Endothelial cell of umbilical vein (primary cell): ENCODE measurements at regions not wholly inside any gene's neighbourhood (a gene's known extent, or its start where the extent isn't known, plus 50 kb on each side); places are given as distances from the start of the nearest gene placed in this dataset.

Source experiments
- BruUV-seq: library from RNA; stranded (reverse); fragments of 400-500 nt; replicated peaks from 2 replicates; lab custom pipeline; 2021; lab: Mats Ljungman, UMichigan
- CTCF ChIA-PET: fragments of 300-600, 350-600 bp; sonication (Branson Sonifier 250); formaldehyde crosslinking; loops from one replicate; lab custom pipeline; 2021; ENCODE audit warnings: antibody characterized with exemption, inconsistent platforms; lab: Charles Lee
- POLR2A ChIA-PET: fragments of 300-600, 350-600 bp; sonication (Branson Sonifier 250); formaldehyde crosslinking; loops from one replicate; lab custom pipeline; 2021; ENCODE audit warnings: antibody characterized with exemption, inconsistent platforms; lab: Charles Lee
- DNase-seq: peaks from one replicate; pipeline ENCODE4 v3.0.0-alpha.2; 2011; ENCODE audit warnings: low read depth, low spot score
- FAIRE-seq: peaks from 2 replicates; lab custom pipeline; 2011; peaks lifted over from hg19 to GRCh38; lab: Jason Lieb, UNC
- H2AFZ ChIP-seq: 2 replicates; pipeline ENCODE4 v1.6.0; 2012; ENCODE audit warnings: low read depth, low read length, control low read depth, inconsistent platforms
- H3K27ac ChIP-seq: 2 replicates; pipeline ENCODE4 v1.5.1; 2011; ENCODE audit warnings: low read depth, mild to moderate bottlenecking, control low read depth, low read length, moderate library complexity; ENCODE audit not compliant: insufficient read depth
- H3K27me3 ChIP-seq, 2 experiments: 2 replicates each; pipeline versions ENCODE4 v1.6.0 to v1.6.1; 2011; ENCODE audit warnings: low read length in 2 of 2, mixed read lengths in 1 of 2; ENCODE audit not compliant: control insufficient read depth in 2 of 2, insufficient read depth in 2 of 2
- H3K36me3 ChIP-seq, 2 experiments: 2 replicates in 1 of 2; 3 replicates in 1 of 2; pipeline ENCODE4 v1.5.1; 2011; ENCODE audit warnings: low read length in 2 of 2, mild to moderate bottlenecking in 1 of 2, moderate library complexity in 1 of 2; ENCODE audit not compliant: control insufficient read depth in 2 of 2, insufficient read depth in 2 of 2; ENCODE audit errors: extremely low read depth in 1 of 2
- H3K4me1 ChIP-seq: 3 replicates; pipeline ENCODE4 v1.5.1; 2011; ENCODE audit warnings: mild to moderate bottlenecking, low read length; ENCODE audit not compliant: control insufficient read depth, insufficient read depth; ENCODE audit errors: extremely low read depth
- H3K4me2 ChIP-seq: 2 replicates; pipeline ENCODE4 v1.6.1; 2011; ENCODE audit warnings: low read length, control low read depth, mixed read lengths; ENCODE audit not compliant: insufficient read depth
- H3K4me3 ChIP-seq, 3 experiments: fragments of 200-600 bp in 1 of 3; sonication (generic), shearing (Covaris generic) in 1 of 3; replicated peaks in 1 of 3; 2 replicates each; pipeline ENCODE4 v1.5.1; 2011 to 2016; ENCODE audit warnings: control low read depth in 3 of 3, low read length in 3 of 3, mild to moderate bottlenecking in 2 of 3, inconsistent platforms in 1 of 3, low read depth in 1 of 3, moderate library complexity in 1 of 3; ENCODE audit not compliant: insufficient read depth in 1 of 3
- H3K79me2 ChIP-seq: 2 replicates; pipeline ENCODE4 v1.6.0; 2012; ENCODE audit warnings: low read length, inconsistent platforms; ENCODE audit not compliant: control insufficient read depth, insufficient read depth
- H3K9ac ChIP-seq: replicated peaks from 2 replicates; pipeline ENCODE3; 2011; ENCODE audit warnings: low read length, control low read depth; ENCODE audit not compliant: insufficient read depth; ENCODE audit errors: extremely low read depth
- H3K9me1 ChIP-seq: replicated peaks from 3 replicates; pipeline ENCODE4 v1.6.0; 2011; ENCODE audit warnings: mild to moderate bottlenecking, low read length; ENCODE audit not compliant: control insufficient read depth, insufficient read depth; ENCODE audit errors: extremely low read depth
- H3K9me3 ChIP-seq: replicated peaks from 2 replicates; pipeline ENCODE4 v1.5.1; 2012; ENCODE audit warnings: low read length, inconsistent platforms; ENCODE audit not compliant: control insufficient read depth, insufficient read depth
- H4K20me1 ChIP-seq: replicated peaks from 2 replicates; pipeline ENCODE3; 2011; ENCODE audit warnings: mild to moderate bottlenecking, low read length; ENCODE audit not compliant: control insufficient read depth, insufficient read depth; ENCODE audit errors: extremely low read depth
- CTCF ChIP-seq, 2 donors: IDR thresholded peaks; 1 replicate in 1 of 2; 2 replicates in 1 of 2; pipeline ENCODE4 v1.5.1; 2011; ENCODE audit warnings: low read length in 2 of 2, mild to moderate bottlenecking in 2 of 2, moderate library complexity in 2 of 2, control low read depth in 1 of 2, inconsistent platforms in 1 of 2, low read depth in 1 of 2; ENCODE audit not compliant: insufficient read depth in 1 of 2; ENCODE audit errors: extremely low read depth in 1 of 2
- EZH2 ChIP-seq: IDR thresholded peaks from 2 replicates; pipeline ENCODE4 v1.6.1; 2012; ENCODE audit warnings: borderline replicate concordance, low read depth, mild to moderate bottlenecking, moderate library complexity, low read length, inconsistent platforms; ENCODE audit not compliant: severe bottlenecking
- FOS ChIP-seq: IDR thresholded peaks from 2 replicates; pipeline ENCODE4 v1.6.1; 2011; ENCODE audit warnings: mild to moderate bottlenecking, low read length, moderate library complexity, borderline replicate concordance; ENCODE audit not compliant: insufficient read depth
- GATA2 ChIP-seq: IDR thresholded peaks from 2 replicates; pipeline ENCODE4 v1.7.0; 2011; ENCODE audit warnings: low read depth, mild to moderate bottlenecking, moderate library complexity, mixed read lengths, low read length; ENCODE audit not compliant: insufficient read length, insufficient read depth
- JUN ChIP-seq: IDR thresholded peaks from 2 replicates; pipeline ENCODE4 v1.6.1; 2011; ENCODE audit warnings: borderline replicate concordance, low read depth; ENCODE audit not compliant: insufficient read length, insufficient read depth
- MAX ChIP-seq: IDR thresholded peaks from 2 replicates; pipeline ENCODE4 v1.6.1; 2011; ENCODE audit not compliant: insufficient read depth, insufficient read length
- MYC ChIP-seq: IDR thresholded peaks from one replicate; pipeline ENCODE4 v1.6.1; 2011; ENCODE audit warnings: mild to moderate bottlenecking, low read depth, low read length
- POLR2A ChIP-seq: IDR thresholded peaks from 2 replicates; pipeline ENCODE4 v1.6.1; 2012; ENCODE audit warnings: low read depth, mild to moderate bottlenecking, control low read depth, low read length
- POLR2AphosphoS5 ChIP-seq: IDR thresholded peaks from 2 replicates; pipeline ENCODE4 v1.6.1; 2012; ENCODE audit warnings: low read depth, mild to moderate bottlenecking, control low read depth, low read length, moderate library complexity; ENCODE audit not compliant: insufficient read depth
- dilution Hi-C: fragments of 300-500 bp; cut with MboI; formaldehyde crosslinking; loops from one replicate; pipeline ENCODE4 v1.15.0; 2019; ENCODE audit warnings: low sequenced_read_pairs; ENCODE audit not compliant: extremely low pct_ligation_motif_present
- intact Hi-C: fragments of 100-400 bp; cut with micrococcal nuclease; formaldehyde crosslinking; loops from one replicate; pipeline ENCODE4 v1.10.0; 2022

GRCh38 chr6:804771-805170 is 111.8 kb upstream of the EXOC2 start:
- no peaks in the 10 kb centered on the region for H3K27me3 ChIP-seq
- no peak overlapping the region for H2AFZ ChIP-seq
- no peaks in the 10 kb centered on the region for H3K4me1 ChIP-seq
- ChIA-PET POLR2A (no interaction called here), CTCF (interaction anchor here (0.7 kb wide), 1 partner anchor 592 kb away, joined by 3 read pairs; no protein-coding TSS in a partner anchor)
- no peak overlapping the region for H3K4me2 ChIP-seq
- dilution Hi-C loops: no loop called here
- DNase-seq: no peak
- no peak overlapping the region for H3K9ac ChIP-seq
- intact Hi-C loops: no loop called here
- H3K4me3 ChIP-seq: no peak overlapping the region
- H3K79me2 ChIP-seq: no peaks in the 10 kb centered on the region
- H3K9me3 ChIP-seq: no peaks in the 10 kb centered on the region
- no peak for TF ChIP-seq FOS
- no peak for TF ChIP-seq GATA2
- no peak for TF ChIP-seq CTCF (IDR thresholded peaks at IDR 0.05; ENCODE audit: extremely low read depth in 1 of 2, insufficient read depth in 1 of 2, low read depth in 1 of 2, low read length in 2 of 2)
- TF ChIP-seq MYC: no peak
- no peak for TF ChIP-seq POLR2A
- TF ChIP-seq POLR2AphosphoS5: no peak
- no peak for TF ChIP-seq JUN
- TF ChIP-seq MAX: no peak
- no peak for TF ChIP-seq EZH2
- H3K9me1 ChIP-seq: no peaks in the 10 kb centered on the region
- H3K27ac ChIP-seq: no peak overlapping the region
- FAIRE-seq: no peak
- no TSS peak for BruUV-seq
- no peaks in the 10 kb centered on the region for H4K20me1 ChIP-seq
- no peaks in the 10 kb centered on the region for H3K36me3 ChIP-seq
